ENCODE measurements at regions not wholly inside any gene's neighbourhood (a gene's known extent, or its start where the extent isn't known, plus 50 kb on each side); places are given as distances from the start of the nearest gene placed in this dataset.

DNA sequence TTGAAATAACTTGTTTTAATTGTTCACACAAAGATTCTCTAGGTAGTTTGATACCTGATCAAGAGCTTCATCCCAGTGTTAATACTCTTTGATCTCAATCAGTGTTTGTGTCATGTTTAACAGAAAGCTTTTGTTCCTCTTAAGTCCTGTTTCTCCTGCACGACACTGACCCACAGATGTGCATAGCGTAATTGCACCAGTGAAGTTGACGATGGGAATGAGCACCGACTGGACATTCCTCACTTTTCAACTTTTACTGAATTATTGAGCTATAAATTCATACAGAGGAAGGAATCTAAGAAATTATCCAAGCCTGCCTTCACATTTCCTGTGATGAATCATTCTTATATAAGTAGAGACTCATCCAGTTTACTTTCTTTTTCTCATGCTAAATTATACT lies 878.7 kb upstream of the TENM3 start:
- Histone ChIP-seq H3K4me3 (ENCODE audit: insufficient read length, low read depth) (no peak overlapping the region), H3K9me3 (ENCODE audit: insufficient read depth, low read length) (no peaks in the 10 kb centered on the region), H3K9ac (ENCODE audit: insufficient read length, low read depth) (no peak overlapping the region), H3K4me1 (ENCODE audit: insufficient read depth, insufficient read length) (no peaks in the 10 kb centered on the region), H3K27me3 (ENCODE audit: insufficient read depth, insufficient read length) (no peaks in the 10 kb centered on the region), H3K36me3 (ENCODE audit: insufficient read depth, insufficient read length, low read length) (no peaks in the 10 kb centered on the region)
- DNase-seq (ENCODE audit: low read depth, low spot score) = no peak
- no peak for TF ChIP-seq ZNF274 (IDR thresholded peaks at IDR 0.05; ENCODE audit: low read depth, low read length)
- no peak for TF ChIP-seq SUZ12 (IDR thresholded peaks at IDR 0.05; ENCODE audit: extremely low read depth, insufficient read depth, insufficient read length)
- no peak for TF ChIP-seq YY1 (IDR thresholded peaks at IDR 0.05; ENCODE audit: insufficient read depth, insufficient read length)

DNA sequence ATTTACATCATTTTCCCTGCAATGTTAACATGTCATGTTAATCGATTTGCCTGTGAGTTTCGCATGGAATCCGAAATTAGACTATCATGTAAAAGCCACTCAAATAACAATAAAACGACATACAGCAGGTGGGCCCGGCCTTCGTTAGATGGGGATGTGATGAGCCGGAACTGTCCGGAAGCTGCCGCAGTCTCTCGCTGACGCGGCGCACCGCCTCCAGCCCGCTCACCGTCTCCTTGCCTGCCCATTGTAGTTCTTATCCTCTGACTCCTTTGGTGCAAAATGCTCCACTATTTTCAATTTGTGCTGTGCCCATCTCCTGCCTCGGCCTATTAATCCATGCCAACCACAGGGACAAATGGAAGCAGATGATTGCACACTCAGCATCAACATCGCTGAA lies 877.5 kb upstream of the TENM3 start:
- DNase-seq (ENCODE audit: low read depth, low spot score) = no peak
- Histone ChIP-seq H3K36me3 (ENCODE audit: insufficient read depth, insufficient read length, low read length) (no peaks in the 10 kb centered on the region), H3K4me3 (ENCODE audit: insufficient read length, low read depth) (no peak overlapping the region), H3K27me3 (ENCODE audit: insufficient read depth, insufficient read length) (no peaks in the 10 kb centered on the region), H3K9ac (ENCODE audit: insufficient read length, low read depth) (no peak overlapping the region), H3K9me3 (ENCODE audit: insufficient read depth, low read length) (no peaks in the 10 kb centered on the region), H3K4me1 (ENCODE audit: insufficient read depth, insufficient read length) (no peaks in the 10 kb centered on the region)
- TF ChIP-seq YY1 (IDR thresholded peaks at IDR 0.05; ENCODE audit: insufficient read depth, insufficient read length) (no peak), ZNF274 (IDR thresholded peaks at IDR 0.05; ENCODE audit: low read depth, low read length) (no peak), SUZ12 (IDR thresholded peaks at IDR 0.05; ENCODE audit: extremely low read depth, insufficient read depth, insufficient read length) (no peak)

GRCh38 chr4:181372014-181372413 lies 871.2 kb upstream of the TENM3 start:
- Histone ChIP-seq H3K4me3 (ENCODE audit: insufficient read length, low read depth) (no peak overlapping the region), H3K9me3 (ENCODE audit: insufficient read depth, low read length) (no peaks in the 10 kb centered on the region), H3K9ac (ENCODE audit: insufficient read length, low read depth) (no peak overlapping the region), H3K36me3 (ENCODE audit: insufficient read depth, insufficient read length, low read length) (no peaks in the 10 kb centered on the region), H3K4me1 (ENCODE audit: insufficient read depth, insufficient read length) (no peaks in the 10 kb centered on the region), H3K27me3 (ENCODE audit: insufficient read depth, insufficient read length) (no peaks in the 10 kb centered on the region)
- DNase-seq (ENCODE audit: low read depth, low spot score) = no peak
- TF ChIP-seq YY1 (IDR thresholded peaks at IDR 0.05; ENCODE audit: insufficient read depth, insufficient read length) = no peak
- no peak for TF ChIP-seq ZNF274 (IDR thresholded peaks at IDR 0.05; ENCODE audit: low read depth, low read length)
- TF ChIP-seq SUZ12 (IDR thresholded peaks at IDR 0.05; ENCODE audit: extremely low read depth, insufficient read depth, insufficient read length) = no peak

DNA sequence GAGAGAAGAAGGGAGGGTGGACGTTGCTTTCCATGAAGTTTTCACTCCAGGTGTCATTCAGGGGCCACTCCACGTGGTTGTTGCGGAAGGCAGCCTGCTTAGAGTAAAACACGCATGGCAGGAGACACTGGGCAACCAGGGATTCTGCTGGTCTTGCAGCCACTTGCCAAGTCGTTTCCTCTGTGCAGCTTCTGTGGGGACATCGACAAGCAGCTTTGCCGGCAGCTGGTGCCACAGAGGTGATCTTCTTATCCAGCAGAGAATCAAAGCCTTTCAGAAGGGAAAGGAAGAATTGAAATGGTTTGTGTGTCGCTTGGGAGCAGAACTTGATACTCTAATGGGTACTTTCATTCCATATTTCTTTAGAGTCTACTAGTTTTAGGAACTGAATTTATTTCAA lies 867.1 kb upstream of the TENM3 start:
- Histone ChIP-seq H3K27me3 (ENCODE audit: insufficient read depth, insufficient read length) (no peaks in the 10 kb centered on the region), H3K9ac (ENCODE audit: insufficient read length, low read depth) (no peak overlapping the region), H3K36me3 (ENCODE audit: insufficient read depth, insufficient read length, low read length) (no peaks in the 10 kb centered on the region), H3K4me3 (ENCODE audit: insufficient read length, low read depth) (no peak overlapping the region), H3K4me1 (ENCODE audit: insufficient read depth, insufficient read length) (no peaks in the 10 kb centered on the region), H3K9me3 (ENCODE audit: insufficient read depth, low read length) (no peaks in the 10 kb centered on the region)
- TF ChIP-seq SUZ12 (IDR thresholded peaks at IDR 0.05; ENCODE audit: extremely low read depth, insufficient read depth, insufficient read length) = no peak
- TF ChIP-seq YY1 (IDR thresholded peaks at IDR 0.05; ENCODE audit: insufficient read depth, insufficient read length) = no peak
- TF ChIP-seq ZNF274 (IDR thresholded peaks at IDR 0.05; ENCODE audit: low read depth, low read length) = no peak
- DNase-seq (ENCODE audit: low read depth, low spot score) = no peak

DNA sequence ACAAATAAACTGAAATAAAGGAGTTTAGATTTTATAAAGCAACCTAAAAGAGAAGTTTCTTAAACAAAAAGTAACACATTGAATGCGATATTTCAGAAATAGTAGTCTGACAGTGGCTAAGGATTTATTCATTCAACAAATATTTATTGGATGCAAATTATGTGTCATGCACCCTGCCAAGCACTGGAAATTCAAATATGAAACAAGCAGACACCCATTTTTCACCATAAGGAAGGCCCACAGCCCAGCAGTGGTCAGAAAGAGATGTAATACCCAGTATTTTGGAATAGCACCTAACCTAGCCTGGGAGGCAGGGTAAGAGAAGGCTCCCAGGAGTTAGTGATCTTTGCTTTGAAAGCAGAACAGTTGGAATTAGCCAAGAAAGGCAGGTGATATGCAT lies 855.1 kb upstream of the TENM3 start:
- Histone ChIP-seq H3K36me3 (ENCODE audit: insufficient read depth, insufficient read length, low read length) (no peaks in the 10 kb centered on the region), H3K9me3 (ENCODE audit: insufficient read depth, low read length) (no peaks in the 10 kb centered on the region), H3K4me1 (ENCODE audit: insufficient read depth, insufficient read length) (no peaks in the 10 kb centered on the region), H3K9ac (ENCODE audit: insufficient read length, low read depth) (no peak overlapping the region), H3K4me3 (ENCODE audit: insufficient read length, low read depth) (no peak overlapping the region), H3K27me3 (ENCODE audit: insufficient read depth, insufficient read length) (no peaks in the 10 kb centered on the region)
- TF ChIP-seq YY1 (IDR thresholded peaks at IDR 0.05; ENCODE audit: insufficient read depth, insufficient read length) (no peak), SUZ12 (IDR thresholded peaks at IDR 0.05; ENCODE audit: extremely low read depth, insufficient read depth, insufficient read length) (no peak), ZNF274 (IDR thresholded peaks at IDR 0.05; ENCODE audit: low read depth, low read length) (no peak)
- DNase-seq (ENCODE audit: low read depth, low spot score) = no peak

- H3K27me3 ChIP-seq (ENCODE audit: insufficient read depth, insufficient read length) = no peaks in the 10 kb centered on the region
- no peak for TF ChIP-seq YY1 (IDR thresholded peaks at IDR 0.05; ENCODE audit: insufficient read depth, insufficient read length)
- TF ChIP-seq ZNF274 (IDR thresholded peaks at IDR 0.05; ENCODE audit: low read depth, low read length) = no peak
- no peak for TF ChIP-seq SUZ12 (IDR thresholded peaks at IDR 0.05; ENCODE audit: extremely low read depth, insufficient read depth, insufficient read length)
- H3K36me3 ChIP-seq (ENCODE audit: insufficient read depth, insufficient read length, low read length) = no peaks in the 10 kb centered on the region
- H3K4me1 ChIP-seq (ENCODE audit: insufficient read depth, insufficient read length) = no peaks in the 10 kb centered on the region
- no peaks in the 10 kb centered on the region for H3K9me3 ChIP-seq (ENCODE audit: insufficient read depth, low read length)
- DNase-seq (ENCODE audit: low read depth, low spot score) = no peak
- no peak overlapping the region for H3K4me3 ChIP-seq (ENCODE audit: insufficient read length, low read depth)
- H3K9ac ChIP-seq (ENCODE audit: insufficient read length, low read depth) = no peak overlapping the region
Measured at GRCh38 chr4:181416966-181417365, 826.2 kb upstream of the TENM3 start.

DNA sequence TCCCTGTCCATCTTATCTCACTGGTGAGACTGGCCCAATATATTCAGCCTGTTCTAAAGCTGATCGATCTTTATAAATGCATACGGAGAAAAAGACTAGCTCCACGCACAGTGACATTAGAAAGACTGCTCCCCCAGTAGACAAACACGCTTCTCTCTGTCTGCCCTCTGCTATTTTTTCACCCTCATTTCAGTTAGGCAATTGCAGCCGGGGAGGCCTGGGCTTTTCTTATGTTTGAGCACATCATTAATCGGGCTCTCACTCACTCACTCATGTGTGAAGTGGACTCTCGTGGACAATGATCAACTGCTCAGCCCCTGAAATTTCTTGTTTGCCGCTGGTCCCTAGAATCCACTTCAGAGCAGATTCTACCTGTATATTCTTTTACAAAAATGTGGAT lies 824.7 kb upstream of the TENM3 start:
- no peak overlapping the region for H3K9ac ChIP-seq (ENCODE audit: insufficient read length, low read depth)
- H3K4me3 ChIP-seq (ENCODE audit: insufficient read length, low read depth) = no peak overlapping the region
- H3K9me3 ChIP-seq (ENCODE audit: insufficient read depth, low read length) = no peaks in the 10 kb centered on the region
- no peaks in the 10 kb centered on the region for H3K4me1 ChIP-seq (ENCODE audit: insufficient read depth, insufficient read length)
- H3K27me3 ChIP-seq (ENCODE audit: insufficient read depth, insufficient read length) = no peaks in the 10 kb centered on the region
- H3K36me3 ChIP-seq (ENCODE audit: insufficient read depth, insufficient read length, low read length) = no peaks in the 10 kb centered on the region
- TF ChIP-seq ZNF274 (IDR thresholded peaks at IDR 0.05; ENCODE audit: low read depth, low read length) = no peak
- TF ChIP-seq YY1 (IDR thresholded peaks at IDR 0.05; ENCODE audit: insufficient read depth, insufficient read length) = no peak
- TF ChIP-seq SUZ12 (IDR thresholded peaks at IDR 0.05; ENCODE audit: extremely low read depth, insufficient read depth, insufficient read length) = no peak
- DNase-seq (ENCODE audit: low read depth, low spot score) = no peak

GRCh38 chr4:181420950-181421349 lies 822.3 kb upstream of the TENM3 start:
- H3K36me3 ChIP-seq (ENCODE audit: insufficient read depth, insufficient read length, low read length) = no peaks in the 10 kb centered on the region
- H3K4me1 ChIP-seq (ENCODE audit: insufficient read depth, insufficient read length) = no peaks in the 10 kb centered on the region

More at GRCh38 chr4:181420950-181421349, 822.3 kb upstream of the TENM3 start:
- Histone ChIP-seq H3K9ac (ENCODE audit: insufficient read length, low read depth) (no peak overlapping the region), H3K9me3 (ENCODE audit: insufficient read depth, low read length) (no peaks in the 10 kb centered on the region), H3K27me3 (ENCODE audit: insufficient read depth, insufficient read length) (no peaks in the 10 kb centered on the region), H3K4me3 (ENCODE audit: insufficient read length, low read depth) (no peak overlapping the region)
- TF ChIP-seq ZNF274 (IDR thresholded peaks at IDR 0.05; ENCODE audit: low read depth, low read length) (no peak), SUZ12 (IDR thresholded peaks at IDR 0.05; ENCODE audit: extremely low read depth, insufficient read depth, insufficient read length) (no peak), YY1 (IDR thresholded peaks at IDR 0.05; ENCODE audit: insufficient read depth, insufficient read length) (no peak)
- no peak for DNase-seq (ENCODE audit: low read depth, low spot score)

Measured in NT2/D1 (cell line).